ENCODE measurements at regions not wholly inside any gene's neighbourhood (a gene's known extent, or its start where the extent isn't known, plus 50 kb on each side); places are given as distances from the start of the nearest gene placed in this dataset.

- TF ChIP-seq CTCF (IDR thresholded peaks at IDR 0.05; ENCODE audit: low read depth, low read length) (no peak), POLR2A (IDR thresholded peaks at IDR 0.05; ENCODE audit: extremely low read depth, insufficient read length) (no peak)
These were observed 125.5 kb downstream of the DIRAS2 start for GRCh38 chr9:90517103-90517502.
